ENCODE measurements at regions not wholly inside any gene's neighbourhood (a gene's known extent, or its start where the extent isn't known, plus 50 kb on each side); places are given as distances from the start of the nearest gene placed in this dataset.

- TF ChIP-seq EP300 (IDR thresholded peaks at IDR 0.05): no peak
- no peak for TF ChIP-seq CTCF (IDR thresholded peaks at IDR 0.05)
- no peak for TF ChIP-seq POLR2AphosphoS5 (IDR thresholded peaks at IDR 0.05)
These were observed 163.8 kb upstream of the NCKAP5 start for GRCh38 chr2:133732059-133732458.

Data from upper lobe of left lung (tissue), 4 donors.